ENCODE measurements at regions not wholly inside any gene's neighbourhood (a gene's known extent, or its start where the extent isn't known, plus 50 kb on each side); places are given as distances from the start of the nearest gene placed in this dataset.
A peak's percentile ranks its signal among the peaks of the same experiment; 100 is the strongest.

DNA sequence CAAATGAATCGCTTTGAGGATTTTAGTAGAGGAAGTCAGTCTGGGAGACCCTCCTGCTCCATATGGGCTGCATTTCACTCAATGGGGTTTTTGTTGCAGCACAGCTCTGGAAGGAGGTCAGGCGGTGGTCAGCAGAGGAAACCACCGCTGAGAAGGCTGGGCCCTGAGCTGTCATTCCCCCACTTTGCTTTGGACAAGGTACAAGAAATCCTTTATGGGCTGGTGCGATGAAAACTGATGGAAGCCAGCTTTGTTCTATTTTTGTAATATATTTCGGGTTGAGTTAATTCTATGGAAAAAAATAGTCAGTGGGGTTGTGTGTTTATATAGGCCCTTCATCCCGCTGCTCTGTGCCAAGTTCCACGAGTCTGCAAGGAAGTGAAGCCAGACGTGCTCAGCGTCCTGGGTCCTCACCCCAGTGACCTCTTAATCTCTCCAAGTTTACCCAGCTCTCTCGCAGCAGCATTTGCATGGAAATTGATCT, 157.1 kb upstream of the TMC3 start:
- ATAC-seq (ENCODE audit: low read depth) (peak; percentile 29; the same call in 1 of the 3 replicates), DNase-seq (ENCODE audit: low spot score) (no peak)
- Histone ChIP-seq H3K27me3 (ENCODE audit: insufficient read depth, poor library complexity, severe bottlenecking) (no peaks in the 10 kb centered on the region), H3K9me3 (ENCODE audit: severe bottlenecking) (no peaks in the 10 kb centered on the region), H3K4me3 (ENCODE audit: severe bottlenecking) (no peak overlapping the region), H3K27ac (ENCODE audit: poor library complexity, severe bottlenecking) (peak overlapping the region; percentile 39), H3K36me3 (ENCODE audit: low read depth) (no peaks in the 10 kb centered on the region), H3K4me1 (ENCODE audit: insufficient read depth, poor library complexity, severe bottlenecking) (peaks cover 15% of the 10 kb centered on the region)
- TF ChIP-seq CTCF (IDR thresholded peaks at IDR 0.05; ENCODE audit: poor library complexity, severe bottlenecking), result no peak

DNA sequence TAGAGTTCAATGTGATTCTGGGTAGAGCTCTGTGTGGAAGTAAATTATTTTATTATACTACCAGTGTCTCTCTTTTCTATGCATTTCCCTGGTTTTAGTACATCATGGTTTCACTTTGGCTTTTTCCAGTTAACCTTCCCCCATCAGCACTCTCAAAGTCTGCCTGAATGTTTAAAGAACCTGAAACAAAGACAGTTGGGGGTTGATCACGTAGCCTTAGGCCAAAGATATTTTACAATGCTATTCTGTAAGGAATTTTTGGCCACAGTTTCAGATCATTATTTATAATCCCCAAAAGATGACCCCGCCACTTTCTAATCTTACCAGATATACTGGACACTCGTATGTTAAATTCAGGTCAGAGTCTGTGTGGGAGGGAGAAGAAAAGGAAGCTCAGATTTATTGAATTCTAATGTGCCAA, 156.3 kb upstream of the TMC3 start:
- Histone ChIP-seq H3K9me3 (ENCODE audit: severe bottlenecking) (no peaks in the 10 kb centered on the region), H3K27ac (ENCODE audit: poor library complexity, severe bottlenecking) (no peak overlapping the region), H3K27me3 (ENCODE audit: insufficient read depth, poor library complexity, severe bottlenecking) (no peaks in the 10 kb centered on the region), H3K4me1 (ENCODE audit: insufficient read depth, poor library complexity, severe bottlenecking) (peaks cover 15% of the 10 kb centered on the region), H3K36me3 (ENCODE audit: low read depth) (no peaks in the 10 kb centered on the region), H3K4me3 (ENCODE audit: severe bottlenecking) (no peak overlapping the region)
- DNase-seq (ENCODE audit: low spot score), result no peak
- no peak for ATAC-seq (ENCODE audit: low read depth)
- TF ChIP-seq CTCF (IDR thresholded peaks at IDR 0.05; ENCODE audit: poor library complexity, severe bottlenecking), result no peak

DNA sequence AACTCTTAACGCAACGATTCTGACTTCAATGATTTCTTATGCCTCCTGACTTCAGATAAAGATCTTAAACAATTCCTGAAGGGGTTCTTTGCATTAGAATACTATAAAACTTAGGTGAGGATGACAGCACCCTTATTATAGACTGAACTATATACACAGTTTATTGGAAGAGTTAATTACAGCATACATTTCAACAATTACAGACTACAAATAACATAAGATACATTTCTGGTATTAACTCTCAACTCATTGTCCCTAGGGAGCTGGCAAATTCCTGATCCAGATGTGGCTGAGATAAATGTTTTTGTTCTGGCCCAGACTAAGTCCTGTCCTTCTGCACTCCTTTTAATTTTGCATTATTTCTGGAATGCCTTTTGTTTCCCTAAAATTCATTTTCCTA, 155.5 kb upstream of the TMC3 start:
- no peak overlapping the region for H3K27ac ChIP-seq (ENCODE audit: poor library complexity, severe bottlenecking)
- no peaks in the 10 kb centered on the region for H3K9me3 ChIP-seq (ENCODE audit: severe bottlenecking)
- no peak for ATAC-seq (ENCODE audit: low read depth)
- peaks cover 15% of the 10 kb centered on the region for H3K4me1 ChIP-seq (ENCODE audit: insufficient read depth, poor library complexity, severe bottlenecking)
- no peak for DNase-seq (ENCODE audit: low spot score)
- H3K27me3 ChIP-seq (ENCODE audit: insufficient read depth, poor library complexity, severe bottlenecking), result no peaks in the 10 kb centered on the region
- no peak for TF ChIP-seq CTCF (IDR thresholded peaks at IDR 0.05; ENCODE audit: poor library complexity, severe bottlenecking)
- no peaks in the 10 kb centered on the region for H3K36me3 ChIP-seq (ENCODE audit: low read depth)
- H3K4me3 ChIP-seq (ENCODE audit: severe bottlenecking), result no peak overlapping the region

DNA sequence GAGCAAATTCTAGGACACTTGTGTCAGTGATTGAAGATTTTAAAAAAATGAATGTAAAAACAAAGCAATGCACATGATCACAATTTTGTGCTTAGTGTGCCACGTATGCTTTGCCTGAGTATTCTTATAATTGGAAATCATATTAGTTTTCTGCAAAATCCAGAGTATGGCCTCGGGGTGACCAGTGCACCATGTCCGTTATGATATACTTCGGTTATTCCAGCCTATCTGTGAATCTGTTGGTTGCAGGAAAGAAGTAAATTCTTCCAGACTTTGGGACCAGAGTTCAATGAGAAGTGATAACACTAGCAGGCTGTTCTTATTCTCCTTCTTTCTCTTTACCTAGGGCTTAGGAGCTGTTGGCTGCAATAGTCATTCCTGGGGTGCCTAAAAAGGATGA, 152.0 kb upstream of the TMC3 start:
- H3K4me1 ChIP-seq (ENCODE audit: insufficient read depth, poor library complexity, severe bottlenecking), result no peaks in the 10 kb centered on the region
- no peaks in the 10 kb centered on the region for H3K9me3 ChIP-seq (ENCODE audit: severe bottlenecking)
- DNase-seq (ENCODE audit: low spot score) (no peak), ATAC-seq (ENCODE audit: low read depth) (no peak)
- no peak for TF ChIP-seq CTCF (IDR thresholded peaks at IDR 0.05; ENCODE audit: poor library complexity, severe bottlenecking)
- no peaks in the 10 kb centered on the region for H3K36me3 ChIP-seq (ENCODE audit: low read depth)
- no peak overlapping the region for H3K4me3 ChIP-seq (ENCODE audit: severe bottlenecking)
- no peaks in the 10 kb centered on the region for H3K27me3 ChIP-seq (ENCODE audit: insufficient read depth, poor library complexity, severe bottlenecking)
- no peak overlapping the region for H3K27ac ChIP-seq (ENCODE audit: poor library complexity, severe bottlenecking)

GRCh38 chr15:81524496-81524895, 150.5 kb upstream of the TMC3 start:
- no peak for TF ChIP-seq CTCF (IDR thresholded peaks at IDR 0.05; ENCODE audit: poor library complexity, severe bottlenecking)
- Histone ChIP-seq H3K9me3 (ENCODE audit: severe bottlenecking) (no peaks in the 10 kb centered on the region), H3K27me3 (ENCODE audit: insufficient read depth, poor library complexity, severe bottlenecking) (no peaks in the 10 kb centered on the region), H3K36me3 (ENCODE audit: low read depth) (no peaks in the 10 kb centered on the region), H3K27ac (ENCODE audit: poor library complexity, severe bottlenecking) (no peak overlapping the region), H3K4me1 (ENCODE audit: insufficient read depth, poor library complexity, severe bottlenecking) (no peaks in the 10 kb centered on the region), H3K4me3 (ENCODE audit: severe bottlenecking) (no peak overlapping the region)
- ATAC-seq (ENCODE audit: low read depth), result no peak
- no peak for DNase-seq (ENCODE audit: low spot score)

Measured in RWPE2 (cell line).